Gastrocnemius medialis (tissue), 4 donors: ENCODE measurements at regions not wholly inside any gene's neighbourhood (a gene's known extent, or its start where the extent isn't known, plus 50 kb on each side); places are given as distances from the start of the nearest gene placed in this dataset.

Experiments used
- ATAC-seq, 2 donors: fragments of 150-250 bp; one replicate each; pipeline ENCODE4 v1.9.1; 2016
- DNase-seq, 2 donors: peaks; one replicate each; pipeline ENCODE4 v3.0.0-alpha.2; 2019
- H3K27ac ChIP-seq, 4 donors: fragments of 200-600 bp; sonication (generic); 1 replicate in 1 of 4; 2 replicates in 3 of 4; pipeline ENCODE4 v1.5.1; 2016 to 2018; ENCODE audit warnings: mild to moderate bottlenecking in 2 of 4, moderate library complexity in 1 of 4
- H3K27me3 ChIP-seq, 3 donors: fragments of 200-600 bp; sonication (generic) in 2 of 3; 1 replicate in 1 of 3; 2 replicates in 2 of 3; pipeline versions ENCODE4 v1.5.1 to v1.6.0; 2016 to 2019; ENCODE audit warnings: mild to moderate bottlenecking in 1 of 3, moderate library complexity in 1 of 3
- H3K36me3 ChIP-seq, 2 donors: fragments of 200-600 bp; sonication (generic) in 1 of 2; one replicate each; pipeline ENCODE4 v1.5.1; 2017 to 2018
- H3K4me1 ChIP-seq, 2 donors: fragments of 200-600 bp; sonication (generic) in 1 of 2; one replicate each; pipeline ENCODE4 v1.5.1; 2016 to 2017; ENCODE audit warnings: mild to moderate bottlenecking in 2 of 2
- H3K4me3 ChIP-seq, 4 donors: fragments of 200-600 bp; sonication (generic) in 3 of 4; 1 replicate in 1 of 4; 2 replicates in 3 of 4; pipeline ENCODE4 v1.5.1; 2016 to 2019; ENCODE audit warnings: mild to moderate bottlenecking in 2 of 4
- H3K9me3 ChIP-seq, 3 donors: fragments of 200-600 bp; sonication (generic) in 2 of 3; 1 replicate in 1 of 3; 2 replicates in 2 of 3; pipeline ENCODE4 v1.5.1; 2016 to 2019
- POLR2A ChIP-seq, 2 donors: fragments of 450-650 bp; IDR thresholded peaks; one replicate each; pipeline ENCODE4 v1.6.1; 2017; ENCODE audit warnings: antibody characterized with exemption in 2 of 2, mild to moderate bottlenecking in 2 of 2, moderate library complexity in 2 of 2
- in situ Hi-C, 4 donors: fragments of 200-750 bp; cut with MboI; loops; one replicate each; pipeline versions ENCODE4 v1.15.0 to v1.8.0; 2017; ENCODE audit warnings: low sequenced_read_pairs in 4 of 4
- intact Hi-C: fragments of 100-400 bp; cut with DNase I; formaldehyde crosslinking; loops from one replicate; pipeline ENCODE4 v1.15.1; 2023; ENCODE audit warnings: low total_unique reads
- TF ChIP-seq, protein P1 (sequence below), 5 experiments: fragments of 450-650 bp in 3 of 5; fragments of 200-600 bp in 2 of 5; sonication (generic) in 2 of 5; IDR thresholded peaks in 4 of 5; conservative IDR thresholded peaks in 1 of 5; 1 replicate in 4 of 5; 2 replicates in 1 of 5; pipeline ENCODE4 v1.5.1; 2016 to 2019; ENCODE audit warnings: antibody characterized with exemption in 5 of 5, mild to moderate bottlenecking in 3 of 5, moderate library complexity in 3 of 5

DNA sequence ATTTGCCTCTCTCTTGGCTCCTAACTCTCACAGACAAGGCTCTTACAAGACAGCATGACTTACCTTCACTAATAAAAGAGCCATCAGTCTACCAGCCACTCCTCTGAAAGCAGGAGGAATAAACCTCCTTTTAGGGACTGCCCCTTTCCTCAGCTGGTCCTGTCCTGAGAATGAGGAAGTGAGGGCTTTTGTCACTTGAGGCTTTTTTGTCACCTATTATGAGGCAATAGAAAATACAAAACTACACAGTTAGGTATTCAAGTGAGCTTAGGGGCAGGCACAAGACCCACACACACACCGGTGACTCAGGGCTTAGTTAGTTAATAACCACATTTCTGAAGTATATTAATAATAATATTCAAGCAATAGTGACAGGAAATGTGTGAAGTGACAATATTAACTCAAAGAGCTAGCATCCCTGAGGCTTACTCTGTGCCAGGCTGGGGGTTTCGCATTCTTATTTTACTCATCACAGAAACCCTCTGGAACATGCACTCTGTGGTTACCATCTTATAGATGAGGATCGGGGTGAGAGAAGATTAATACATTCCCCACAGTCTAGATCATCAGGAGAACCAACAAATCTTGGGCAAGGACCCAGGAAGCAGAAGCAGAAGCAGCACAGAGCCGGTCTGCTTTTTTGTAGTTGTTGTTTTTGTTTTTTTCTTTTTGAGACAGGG is 379.9 kb downstream of the LIG4 start:
- H3K27me3 ChIP-seq = no peaks in the 10 kb centered on the region
- H3K4me1 ChIP-seq = no peaks in the 10 kb centered on the region
- H3K4me3 ChIP-seq = no peak overlapping the region
- TF ChIP-seq, protein P1, sequence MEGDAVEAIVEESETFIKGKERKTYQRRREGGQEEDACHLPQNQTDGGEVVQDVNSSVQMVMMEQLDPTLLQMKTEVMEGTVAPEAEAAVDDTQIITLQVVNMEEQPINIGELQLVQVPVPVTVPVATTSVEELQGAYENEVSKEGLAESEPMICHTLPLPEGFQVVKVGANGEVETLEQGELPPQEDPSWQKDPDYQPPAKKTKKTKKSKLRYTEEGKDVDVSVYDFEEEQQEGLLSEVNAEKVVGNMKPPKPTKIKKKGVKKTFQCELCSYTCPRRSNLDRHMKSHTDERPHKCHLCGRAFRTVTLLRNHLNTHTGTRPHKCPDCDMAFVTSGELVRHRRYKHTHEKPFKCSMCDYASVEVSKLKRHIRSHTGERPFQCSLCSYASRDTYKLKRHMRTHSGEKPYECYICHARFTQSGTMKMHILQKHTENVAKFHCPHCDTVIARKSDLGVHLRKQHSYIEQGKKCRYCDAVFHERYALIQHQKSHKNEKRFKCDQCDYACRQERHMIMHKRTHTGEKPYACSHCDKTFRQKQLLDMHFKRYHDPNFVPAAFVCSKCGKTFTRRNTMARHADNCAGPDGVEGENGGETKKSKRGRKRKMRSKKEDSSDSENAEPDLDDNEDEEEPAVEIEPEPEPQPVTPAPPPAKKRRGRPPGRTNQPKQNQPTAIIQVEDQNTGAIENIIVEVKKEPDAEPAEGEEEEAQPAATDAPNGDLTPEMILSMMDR (IDR thresholded peaks at IDR 0.05 in 4 of 5, conservative IDR thresholded peaks at IDR 0.05 in 1 of 5) = no peak
- TF ChIP-seq POLR2A (IDR thresholded peaks at IDR 0.05) = no peak
- DNase-seq (no peak), ATAC-seq (no peak)
- H3K36me3 ChIP-seq = no peaks in the 10 kb centered on the region
- intact Hi-C loops = no loop called here
- no peaks in the 10 kb centered on the region for H3K9me3 ChIP-seq
- in situ Hi-C loops = no loop called here
- no peak overlapping the region for H3K27ac ChIP-seq

GRCh38 chr13:107834717-107835116 is 380.6 kb downstream of the LIG4 start:
- in situ Hi-C loops = no loop called here
- ATAC-seq = no peak
- TF ChIP-seq POLR2A (IDR thresholded peaks at IDR 0.05) = no peak
- TF ChIP-seq, protein P1 (IDR thresholded peaks at IDR 0.05 in 4 of 5, conservative IDR thresholded peaks at IDR 0.05 in 1 of 5) = no peak

DNA sequence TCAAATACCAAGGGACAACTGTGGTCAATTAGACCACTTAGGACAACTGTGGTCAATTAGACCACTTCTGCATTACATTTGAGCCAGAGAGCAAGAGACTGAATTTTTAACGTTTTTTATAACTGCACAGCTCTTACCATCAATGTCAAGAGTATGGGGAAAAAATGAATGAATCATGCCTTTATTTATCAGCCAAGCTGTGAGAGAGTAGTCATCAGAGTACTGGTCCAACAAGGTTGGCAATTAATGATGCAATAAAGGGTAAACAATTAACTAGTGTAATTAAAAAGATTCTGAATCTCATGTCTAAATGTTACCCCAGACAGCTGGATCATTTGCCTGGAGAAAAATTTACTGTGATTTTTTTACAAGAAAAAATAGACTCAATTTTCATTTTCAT is 381.1 kb downstream of the LIG4 start:
- no peaks in the 10 kb centered on the region for H3K36me3 ChIP-seq
- H3K27me3 ChIP-seq = no peaks in the 10 kb centered on the region
- no peak for ATAC-seq
- no peaks in the 10 kb centered on the region for H3K9me3 ChIP-seq
- in situ Hi-C loops (no loop called here), intact Hi-C loops (no loop called here)
- H3K4me3 ChIP-seq = no peak overlapping the region
- H3K27ac ChIP-seq = no peak overlapping the region
- no peak for DNase-seq
- TF ChIP-seq POLR2A (IDR thresholded peaks at IDR 0.05) = no peak
- TF ChIP-seq, protein P1 (IDR thresholded peaks at IDR 0.05 in 4 of 5, conservative IDR thresholded peaks at IDR 0.05 in 1 of 5) = no peak
- H3K4me1 ChIP-seq = no peaks in the 10 kb centered on the region

More at GRCh38 chr13:107834717-107835116, 380.6 kb downstream of the LIG4 start:
- Histone ChIP-seq H3K36me3 (no peaks in the 10 kb centered on the region), H3K4me1 (no peaks in the 10 kb centered on the region), H3K9me3 (no peaks in the 10 kb centered on the region), H3K4me3 (no peak overlapping the region), H3K27ac (no peak overlapping the region), H3K27me3 (no peaks in the 10 kb centered on the region)
- intact Hi-C loops = no loop called here
- DNase-seq = no peak

DNA sequence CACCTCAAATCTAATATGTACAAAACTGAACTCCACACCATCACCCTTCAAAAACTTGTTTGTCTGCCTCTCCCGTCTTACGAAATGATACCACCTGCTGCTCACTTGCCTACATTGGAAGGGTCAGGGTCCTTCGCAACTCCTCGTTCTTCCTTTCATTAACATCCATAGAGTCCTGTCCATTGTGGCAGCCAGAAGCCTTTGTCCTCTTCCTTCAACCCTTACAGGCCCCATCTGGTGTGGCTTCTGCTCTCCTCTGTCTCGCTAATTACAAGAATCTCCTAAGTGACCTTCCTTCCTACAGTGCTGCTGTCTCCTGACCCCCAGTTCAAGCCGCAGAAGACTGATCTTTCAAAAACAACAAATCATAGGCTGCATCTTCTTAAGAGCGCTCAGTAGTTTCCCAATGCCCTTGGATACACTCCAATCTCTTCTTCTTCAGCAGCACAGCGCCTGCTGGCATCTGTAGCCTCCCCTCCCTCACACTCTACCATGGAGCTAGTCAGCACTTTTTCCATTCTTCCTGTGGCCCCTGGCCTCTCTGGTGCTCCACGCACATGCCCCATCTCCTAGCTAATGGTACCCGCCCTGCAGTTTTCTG is 382.7 kb downstream of the LIG4 start:
- H3K36me3 ChIP-seq = no peaks in the 10 kb centered on the region
- H3K27ac ChIP-seq = no peak overlapping the region
- DNase-seq = no peak
- no peak overlapping the region for H3K4me3 ChIP-seq
- H3K27me3 ChIP-seq = no peaks in the 10 kb centered on the region
- intact Hi-C loops = no loop called here
- no peaks in the 10 kb centered on the region for H3K4me1 ChIP-seq
- no peaks in the 10 kb centered on the region for H3K9me3 ChIP-seq
- no peak for ATAC-seq
- in situ Hi-C loops = no loop called here
- TF ChIP-seq POLR2A (IDR thresholded peaks at IDR 0.05) = no peak
- TF ChIP-seq, protein P1 (IDR thresholded peaks at IDR 0.05 in 4 of 5, conservative IDR thresholded peaks at IDR 0.05 in 1 of 5) = no peak
